Suprapubic skin (tissue), 3 donors: ENCODE measurements at regions not wholly inside any gene's neighbourhood (a gene's known extent, or its start where the extent isn't known, plus 50 kb on each side); places are given as distances from the start of the nearest gene placed in this dataset.

Source experiments
- EP300 ChIP-seq: sonication (generic); formaldehyde crosslinking; IDR thresholded peaks from one replicate; pipeline ENCODE4 v1.6.1; 2017; ENCODE audit warnings: antibody characterized with exemption
- POLR2A ChIP-seq, 2 donors: fragments of 450-650 bp; IDR thresholded peaks; one replicate each; pipeline ENCODE4 v1.6.1; 2017; ENCODE audit warnings: antibody characterized with exemption in 2 of 2, mild to moderate bottlenecking in 2 of 2, moderate library complexity in 2 of 2
- TF ChIP-seq, protein P1 (sequence below), 2 donors: fragments of 200-600 bp in 1 of 2; fragments of 450-650 bp in 1 of 2; sonication (generic) in 1 of 2; IDR thresholded peaks; one replicate each; pipeline ENCODE4 v1.5.1; 2016 to 2019; ENCODE audit warnings: antibody characterized with exemption in 2 of 2, mild to moderate bottlenecking in 1 of 2, moderate library complexity in 1 of 2

DNA sequence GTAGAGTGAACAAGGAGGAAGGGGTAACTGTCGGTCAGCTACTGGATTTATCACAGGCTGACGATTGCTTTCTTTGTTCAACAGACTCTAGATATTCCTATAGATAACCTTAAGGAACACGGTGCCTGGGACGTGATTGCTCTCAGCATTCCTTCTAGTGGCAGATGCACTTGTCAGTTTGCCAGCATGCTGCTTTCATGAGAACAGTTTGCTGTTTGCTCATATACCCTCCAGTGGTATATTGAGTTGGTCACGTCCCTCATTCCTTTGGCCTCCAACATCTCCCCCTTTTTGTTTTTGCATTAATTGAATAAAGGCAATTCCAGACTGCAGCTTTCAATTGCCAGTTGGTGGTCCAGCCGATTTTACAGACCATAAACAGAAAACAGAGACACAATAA, 76.8 kb upstream of the BTN3A2 start:
- TF ChIP-seq POLR2A (IDR thresholded peaks at IDR 0.05) (no peak), EP300 (no peak)
- TF ChIP-seq, protein P1, sequence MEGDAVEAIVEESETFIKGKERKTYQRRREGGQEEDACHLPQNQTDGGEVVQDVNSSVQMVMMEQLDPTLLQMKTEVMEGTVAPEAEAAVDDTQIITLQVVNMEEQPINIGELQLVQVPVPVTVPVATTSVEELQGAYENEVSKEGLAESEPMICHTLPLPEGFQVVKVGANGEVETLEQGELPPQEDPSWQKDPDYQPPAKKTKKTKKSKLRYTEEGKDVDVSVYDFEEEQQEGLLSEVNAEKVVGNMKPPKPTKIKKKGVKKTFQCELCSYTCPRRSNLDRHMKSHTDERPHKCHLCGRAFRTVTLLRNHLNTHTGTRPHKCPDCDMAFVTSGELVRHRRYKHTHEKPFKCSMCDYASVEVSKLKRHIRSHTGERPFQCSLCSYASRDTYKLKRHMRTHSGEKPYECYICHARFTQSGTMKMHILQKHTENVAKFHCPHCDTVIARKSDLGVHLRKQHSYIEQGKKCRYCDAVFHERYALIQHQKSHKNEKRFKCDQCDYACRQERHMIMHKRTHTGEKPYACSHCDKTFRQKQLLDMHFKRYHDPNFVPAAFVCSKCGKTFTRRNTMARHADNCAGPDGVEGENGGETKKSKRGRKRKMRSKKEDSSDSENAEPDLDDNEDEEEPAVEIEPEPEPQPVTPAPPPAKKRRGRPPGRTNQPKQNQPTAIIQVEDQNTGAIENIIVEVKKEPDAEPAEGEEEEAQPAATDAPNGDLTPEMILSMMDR (IDR thresholded peaks at IDR 0.05): no peak
